T follicular helper cell (primary cell): ENCODE measurements at regions not wholly inside any gene's neighbourhood (a gene's known extent, or its start where the extent isn't known, plus 50 kb on each side); places are given as distances from the start of the nearest gene placed in this dataset.
"Not testable (repeated sequence)": the region's sequence is repeated elsewhere in the genome, so short reads cannot be mapped to it uniquely, and the experiment has no call there.

Experiments
- DNase-seq: peaks from one replicate; pipeline ENCODE4 v3.0.0-alpha.2; 2020; ENCODE audit warnings: low read depth

DNA sequence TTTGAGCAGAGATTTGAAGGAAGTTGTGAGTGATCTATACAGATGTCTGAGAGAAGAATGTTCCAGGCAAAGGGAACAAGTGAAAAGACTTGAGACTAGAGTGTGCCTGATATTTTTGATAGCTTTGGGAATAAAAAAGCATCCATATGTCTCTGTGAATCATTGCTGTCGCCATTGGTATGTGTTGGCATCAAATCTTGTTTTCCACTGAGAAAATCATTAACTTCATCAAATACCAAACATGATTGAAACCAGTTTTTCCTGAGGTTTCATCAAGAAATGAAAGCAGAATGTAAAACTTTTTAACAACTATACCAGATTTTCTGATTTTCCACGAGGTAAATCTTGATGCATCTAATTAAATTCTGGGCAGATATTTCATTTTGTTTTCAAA lies 862.6 kb downstream of the DIAPH3 start:
- no peak for DNase-seq

DNA sequence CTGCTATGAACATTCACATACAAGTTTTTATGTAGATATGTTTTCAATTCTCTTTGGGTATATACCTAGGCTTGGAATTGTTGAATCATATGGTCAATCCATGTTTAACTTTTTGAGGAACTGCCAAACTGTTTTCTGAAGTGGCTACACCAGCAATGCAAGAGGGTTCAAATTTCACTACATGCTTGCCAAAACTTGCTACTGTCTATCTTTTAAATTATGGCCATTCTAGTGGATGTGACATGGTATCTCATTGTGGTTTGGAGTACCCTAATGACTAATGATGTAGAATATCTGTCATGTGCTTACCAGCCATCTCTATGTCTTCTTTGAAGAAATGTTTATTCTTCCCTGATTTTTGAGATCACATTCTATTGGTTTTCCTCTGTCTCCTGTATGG lies 860.3 kb downstream of the DIAPH3 start:
- DNase-seq: no peak

DNA sequence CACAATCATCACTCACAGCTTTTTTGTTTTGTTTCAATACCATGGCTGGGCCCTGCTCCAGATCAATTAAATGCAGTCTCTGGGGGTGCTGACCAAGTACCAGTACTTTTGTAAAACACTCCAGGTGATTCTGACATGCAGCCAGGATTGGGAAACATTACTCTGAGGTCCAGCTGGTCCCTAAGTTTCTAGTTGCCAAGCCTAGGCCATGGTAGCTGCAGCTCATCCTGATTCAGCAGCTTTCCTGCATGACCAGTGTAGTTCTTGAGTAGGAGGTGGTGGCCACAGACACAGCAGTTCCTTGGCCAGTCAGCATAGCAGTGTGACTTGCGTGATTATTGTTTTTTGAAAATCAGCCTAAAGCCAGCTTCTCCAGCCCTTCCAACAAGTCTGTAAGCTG lies 859.1 kb downstream of the DIAPH3 start:
- no peak for DNase-seq

DNA sequence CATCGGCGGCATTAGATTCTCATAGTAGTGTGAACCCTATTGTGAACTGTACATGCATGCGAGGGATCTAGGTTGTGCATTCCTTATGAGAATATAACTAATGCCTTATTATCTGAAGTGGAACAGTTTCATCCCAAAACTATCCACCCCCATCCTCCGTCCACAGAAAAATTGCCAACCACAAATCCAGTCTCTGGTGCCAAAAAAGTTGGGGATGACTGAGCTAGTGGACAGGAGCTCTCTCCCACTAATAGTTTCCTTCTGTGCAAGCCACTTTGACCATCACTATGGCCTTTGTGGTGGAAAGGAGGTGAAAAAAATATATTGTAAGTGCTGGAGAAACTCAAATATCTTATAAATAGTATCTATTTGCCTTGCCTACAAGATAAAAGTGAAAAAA lies 857.8 kb downstream of the DIAPH3 start:
- no peak for DNase-seq

DNA sequence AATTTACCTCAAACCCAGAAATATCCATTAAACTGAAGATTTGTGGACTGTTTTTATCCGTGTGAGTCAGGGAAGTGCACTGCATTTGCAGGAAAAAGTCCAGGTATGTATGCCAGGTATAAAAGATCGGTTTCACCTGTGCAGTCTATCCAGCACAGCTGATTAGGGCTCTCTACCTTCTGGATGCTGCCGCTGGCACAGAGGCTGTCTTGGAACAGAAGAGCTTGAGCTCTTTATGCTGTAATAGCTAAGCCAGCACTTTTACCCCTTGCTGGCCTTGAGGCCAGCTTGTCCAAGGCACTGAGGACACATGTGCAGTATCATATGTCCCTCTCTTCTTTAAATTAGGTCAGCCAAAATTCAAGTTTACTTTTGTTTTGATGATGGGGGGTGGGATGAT lies 851.0 kb downstream of the DIAPH3 start:
- no peak for DNase-seq

DNA sequence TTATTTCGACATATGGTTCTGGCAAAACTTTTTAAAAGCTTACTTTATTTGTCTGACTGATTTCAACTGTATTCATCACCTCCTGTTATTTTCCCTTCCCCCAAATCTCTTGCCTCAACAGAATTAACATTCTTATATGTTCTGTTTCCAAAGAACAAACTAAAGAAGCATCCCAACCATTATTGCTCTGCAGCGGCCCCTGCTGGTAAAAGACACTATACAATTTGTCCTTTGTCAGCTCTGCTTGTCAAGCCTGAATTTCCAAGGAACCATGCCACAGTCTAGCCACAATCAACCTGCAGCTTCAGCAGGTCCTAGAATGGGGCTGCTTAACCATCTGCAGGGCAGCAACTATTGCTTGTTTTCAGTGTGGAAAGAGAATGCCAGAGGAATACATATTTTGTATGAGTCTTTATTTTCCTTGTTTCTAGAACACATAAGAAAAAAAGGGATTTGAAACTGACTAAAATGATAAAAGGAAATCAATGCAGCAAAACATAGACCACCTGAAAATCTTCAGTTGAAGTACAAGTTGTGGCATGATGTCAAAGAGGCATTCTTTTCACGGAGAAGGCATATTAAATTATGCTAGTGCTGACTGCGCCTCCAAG lies 845.3 kb downstream of the DIAPH3 start:
- DNase-seq: peak; percentile 26

DNA sequence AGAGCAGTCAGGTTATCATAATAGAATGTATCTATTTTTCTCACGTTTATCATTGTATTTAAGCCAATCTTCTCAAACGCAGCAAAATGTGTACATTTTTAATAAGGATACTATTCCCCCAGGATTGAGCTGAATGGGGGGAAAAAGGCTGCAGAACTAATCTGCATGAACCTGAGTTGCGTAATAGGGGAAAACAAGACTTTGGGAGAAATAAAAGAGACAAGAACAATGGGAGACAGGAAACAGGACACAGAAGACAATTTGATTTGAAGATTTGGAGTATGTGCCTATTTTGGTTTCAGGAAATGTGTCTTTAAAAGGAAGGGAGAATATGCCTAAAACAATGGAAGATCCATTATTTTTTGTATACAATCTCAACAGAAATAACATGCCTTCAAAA lies 844.5 kb downstream of the DIAPH3 start:
- no peak for DNase-seq

DNA sequence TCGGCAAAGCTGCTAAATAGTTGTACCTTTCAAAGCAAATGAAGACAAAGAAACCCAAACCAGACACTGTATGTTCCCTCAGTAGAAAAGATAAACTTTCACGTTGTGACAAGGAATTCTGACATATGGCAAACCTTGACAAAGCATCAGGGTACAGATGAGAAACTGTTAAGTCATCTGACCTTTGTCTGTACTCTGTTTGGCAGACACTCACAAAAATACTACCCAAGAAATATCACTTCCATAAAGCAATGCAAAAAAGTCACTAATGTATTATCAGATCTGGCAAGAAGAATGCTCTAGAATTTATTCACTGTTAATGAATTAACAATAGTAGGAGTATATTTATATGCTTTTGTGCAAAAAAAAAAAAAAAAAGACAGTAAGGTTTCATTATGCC lies 843.7 kb downstream of the DIAPH3 start:
- no peak for DNase-seq

DNA sequence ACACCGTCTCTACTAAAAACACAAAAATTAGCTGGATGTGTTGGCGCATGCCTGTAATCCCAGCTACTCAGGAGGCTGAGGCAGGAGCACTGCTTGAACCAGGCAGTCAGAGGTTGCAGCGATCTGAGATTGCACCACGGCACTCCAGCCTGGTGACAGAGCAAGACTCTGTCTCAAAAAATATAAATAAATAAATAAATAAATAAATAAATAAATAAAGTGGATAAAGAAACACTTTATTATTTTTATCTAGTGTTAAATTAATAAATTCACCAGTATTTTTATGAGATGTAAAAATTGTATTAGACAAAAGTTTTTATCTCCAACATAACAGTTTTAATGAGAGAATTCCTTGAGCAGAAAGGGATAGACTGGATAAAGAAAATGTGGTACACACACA lies 839.3 kb downstream of the DIAPH3 start:
- DNase-seq: not testable (repeated sequence)

DNA sequence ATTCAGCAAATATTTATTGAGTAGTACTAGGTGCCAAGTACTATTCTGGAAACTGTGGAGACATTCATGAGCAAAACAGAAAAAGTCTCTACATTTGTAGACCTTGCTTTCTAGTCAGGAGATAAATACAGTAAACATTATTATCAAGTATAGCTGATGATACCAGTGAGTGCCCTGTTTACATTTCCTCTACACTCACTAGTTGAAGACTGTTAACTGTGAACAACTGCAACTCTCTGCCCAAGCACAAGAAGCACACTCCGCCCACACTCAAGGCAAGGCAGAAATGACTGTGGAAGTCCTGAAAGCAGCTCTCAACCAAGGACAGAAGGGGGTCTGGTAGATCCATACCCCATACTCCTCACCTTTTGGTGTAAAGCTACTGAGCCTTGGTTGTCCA lies 837.0 kb downstream of the DIAPH3 start:
- no peak for DNase-seq

DNA sequence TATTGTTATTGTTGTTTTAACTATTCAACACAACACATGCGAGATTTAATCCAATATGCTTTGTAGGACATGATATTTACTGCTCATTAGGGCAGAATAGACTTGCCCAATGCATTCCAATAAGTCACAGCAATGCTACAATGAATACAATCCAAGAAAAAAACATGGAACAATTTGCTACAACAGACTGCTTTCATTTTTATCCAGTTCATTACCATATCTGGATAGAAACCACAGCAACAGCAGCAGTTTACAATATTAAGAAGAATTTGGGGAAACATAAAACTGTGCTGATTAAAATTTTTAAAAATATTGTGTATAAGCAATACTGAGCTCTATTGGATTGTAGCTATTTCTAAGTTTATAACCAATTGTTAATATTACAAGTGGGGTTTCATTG lies 833.0 kb downstream of the DIAPH3 start:
- no peak for DNase-seq

DNA sequence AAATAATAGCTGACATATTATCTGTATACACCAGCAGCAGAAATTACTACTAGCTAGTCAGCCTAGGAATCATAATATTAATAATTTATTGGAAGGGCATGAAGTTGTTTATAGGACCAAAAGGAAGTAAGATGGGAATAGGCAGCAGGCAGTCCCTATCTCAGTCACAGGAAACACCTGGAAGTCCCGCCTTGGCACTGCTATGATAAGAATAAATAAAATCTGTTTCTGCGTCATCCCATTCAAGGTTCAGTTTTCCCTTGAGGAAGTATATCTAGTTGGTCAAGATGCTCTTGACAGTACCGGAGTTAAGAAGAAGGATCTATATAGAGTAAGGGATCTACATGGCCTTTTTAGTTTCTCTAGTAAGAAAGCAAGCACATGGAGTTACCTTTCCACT lies 830.8 kb downstream of the DIAPH3 start:
- DNase-seq: no peak

DNA sequence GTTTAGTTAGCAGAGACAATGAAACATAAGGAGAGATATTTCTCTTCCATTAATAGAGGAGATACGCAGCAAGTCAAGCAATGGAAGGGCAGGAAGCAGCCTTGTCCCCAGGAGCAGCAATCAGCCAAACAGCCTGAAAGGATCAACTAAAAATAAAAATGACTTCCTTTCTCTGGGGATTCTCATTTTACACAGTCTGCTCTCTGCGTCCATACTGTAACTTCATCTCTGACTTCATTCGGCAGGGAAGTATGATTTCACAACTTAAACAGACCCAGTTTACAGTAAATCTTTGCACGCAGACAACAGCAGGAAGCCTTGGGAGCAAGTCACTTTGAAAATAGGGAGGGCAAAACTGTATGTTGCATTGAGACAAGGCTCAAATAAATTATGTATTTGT lies 826.7 kb downstream of the DIAPH3 start:
- DNase-seq: no peak

DNA sequence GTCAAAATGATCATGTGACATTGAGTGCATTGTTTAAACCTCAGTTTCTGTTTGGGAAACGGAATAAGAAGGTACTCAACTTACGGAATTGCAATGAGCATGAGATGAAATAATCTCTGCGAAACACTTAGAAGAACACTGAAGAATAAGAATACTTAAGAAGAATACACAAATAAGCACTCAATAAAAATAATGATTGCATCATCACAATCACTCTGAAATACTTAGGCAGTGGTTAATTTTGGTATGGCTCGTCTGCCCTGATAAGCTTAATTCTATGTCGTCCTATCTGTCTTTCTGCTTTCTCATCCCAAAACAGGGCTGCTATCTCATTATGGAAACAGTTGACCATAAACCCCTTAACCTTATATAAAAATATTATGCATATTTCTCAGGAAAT lies 823.6 kb downstream of the DIAPH3 start:
- no peak for DNase-seq

DNA sequence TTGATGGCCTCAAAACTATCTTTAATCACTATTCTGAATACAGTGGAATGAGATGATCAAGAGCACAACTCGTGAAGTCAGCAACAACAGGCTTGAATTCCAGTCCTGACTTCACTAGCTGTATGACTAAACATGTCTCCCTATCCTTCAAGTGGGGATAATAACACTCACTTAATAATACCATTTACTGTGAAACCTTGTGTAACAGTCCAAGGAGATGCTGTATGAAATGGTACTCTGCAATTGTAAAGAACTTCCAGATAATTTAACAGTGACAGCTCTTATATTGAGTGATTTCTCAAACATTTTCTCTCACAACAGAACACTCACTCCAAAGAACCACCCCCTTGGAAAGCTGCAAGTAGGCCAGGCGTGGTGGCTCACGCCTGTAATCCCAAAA lies 823.1 kb downstream of the DIAPH3 start:
- DNase-seq: no peak

DNA sequence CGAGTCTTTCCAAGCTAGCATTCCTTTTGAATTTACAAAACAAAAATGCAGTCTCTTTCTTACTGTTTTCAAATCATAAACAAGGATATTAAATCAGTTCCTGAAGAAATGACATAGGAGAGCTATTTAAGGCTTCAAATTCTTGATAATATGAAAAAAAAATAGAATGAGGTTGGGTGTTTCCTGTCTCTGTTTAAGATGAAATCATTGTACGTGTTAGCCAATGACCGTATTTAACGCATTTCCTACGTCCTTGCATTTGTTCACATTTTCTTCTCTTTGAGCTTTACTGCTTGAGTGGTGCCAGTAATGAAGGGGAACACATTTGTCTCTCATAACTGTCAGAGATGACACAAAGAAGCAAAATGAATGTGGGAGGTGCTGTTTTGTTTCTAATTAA lies 821.3 kb downstream of the DIAPH3 start:
- no peak for DNase-seq

DNA sequence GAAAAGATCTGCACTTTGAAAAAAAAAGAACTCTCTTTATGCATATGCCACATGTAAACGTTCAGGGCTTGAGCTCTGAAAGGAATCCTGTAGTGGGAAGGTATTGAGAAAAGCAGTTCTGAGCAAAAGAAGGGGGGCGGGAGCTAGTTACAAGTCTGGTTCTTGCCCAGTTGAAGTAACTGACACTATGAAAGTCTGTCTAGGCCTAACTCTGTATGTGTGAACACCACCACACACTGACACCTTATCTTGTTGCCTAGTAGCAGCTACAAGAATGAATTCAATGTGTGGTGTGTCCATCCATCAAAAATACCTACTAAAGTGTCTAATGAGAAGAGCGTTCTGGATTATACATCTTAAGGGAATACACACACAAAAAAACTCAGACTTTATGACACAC lies 820.6 kb downstream of the DIAPH3 start:
- no peak for DNase-seq

DNA sequence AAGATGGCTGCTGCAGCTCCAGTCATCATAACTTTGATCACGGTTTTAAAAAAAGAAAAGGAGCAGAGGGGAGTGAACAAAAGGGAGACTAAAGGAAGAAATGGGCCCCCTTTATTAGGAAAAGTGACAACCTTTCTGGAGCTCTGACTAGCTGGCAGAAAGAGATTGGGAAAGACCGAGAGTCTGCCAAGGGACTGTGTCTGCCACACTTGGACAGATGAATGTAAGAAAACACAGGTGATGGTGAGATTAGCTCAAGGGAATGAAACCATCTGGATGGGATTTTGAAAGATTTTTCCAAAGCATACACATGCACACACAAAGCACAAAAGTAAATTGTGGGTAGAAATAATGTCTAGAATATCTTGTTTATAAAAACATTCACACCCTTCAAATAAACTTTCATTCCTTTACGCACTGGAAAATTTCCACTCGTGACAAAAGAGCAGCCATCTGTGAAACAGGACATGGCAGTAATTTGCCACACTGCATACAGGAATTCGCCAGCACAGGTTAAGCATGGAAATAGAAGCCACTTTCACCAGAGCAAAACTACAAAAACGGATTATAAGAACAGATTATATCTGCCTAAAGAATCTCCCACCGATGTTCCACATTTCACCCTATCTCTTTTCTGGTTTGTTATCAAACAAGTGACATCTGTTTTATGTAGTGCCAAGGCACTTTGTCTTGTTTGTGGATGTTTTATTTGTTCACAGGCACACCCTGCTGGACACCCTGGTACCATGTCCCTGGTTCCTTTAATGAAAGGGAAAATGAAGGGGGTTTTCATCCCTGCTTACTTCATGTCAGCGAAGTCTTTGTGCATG lies 819.5 kb downstream of the DIAPH3 start:
- DNase-seq: no peak

DNA sequence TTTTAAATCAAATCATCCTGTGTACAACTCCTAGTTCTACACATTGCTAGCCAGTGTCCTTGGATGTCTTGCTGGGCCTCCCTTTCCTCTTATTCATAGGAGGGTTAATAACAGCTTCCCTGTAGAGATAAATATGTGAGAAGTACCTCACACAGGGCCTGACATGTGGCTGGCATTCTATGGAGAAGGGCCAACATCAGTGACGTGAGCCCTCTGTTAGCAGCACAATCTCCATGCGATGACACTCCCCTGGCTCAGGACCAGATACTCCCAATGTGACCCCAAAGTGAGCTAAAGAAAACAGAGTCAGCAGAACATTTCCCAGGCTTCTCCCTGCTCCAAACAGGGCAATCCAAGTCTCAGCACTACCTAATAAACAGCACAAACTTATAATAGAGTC lies 818.4 kb downstream of the DIAPH3 start:
- DNase-seq: no peak

DNA sequence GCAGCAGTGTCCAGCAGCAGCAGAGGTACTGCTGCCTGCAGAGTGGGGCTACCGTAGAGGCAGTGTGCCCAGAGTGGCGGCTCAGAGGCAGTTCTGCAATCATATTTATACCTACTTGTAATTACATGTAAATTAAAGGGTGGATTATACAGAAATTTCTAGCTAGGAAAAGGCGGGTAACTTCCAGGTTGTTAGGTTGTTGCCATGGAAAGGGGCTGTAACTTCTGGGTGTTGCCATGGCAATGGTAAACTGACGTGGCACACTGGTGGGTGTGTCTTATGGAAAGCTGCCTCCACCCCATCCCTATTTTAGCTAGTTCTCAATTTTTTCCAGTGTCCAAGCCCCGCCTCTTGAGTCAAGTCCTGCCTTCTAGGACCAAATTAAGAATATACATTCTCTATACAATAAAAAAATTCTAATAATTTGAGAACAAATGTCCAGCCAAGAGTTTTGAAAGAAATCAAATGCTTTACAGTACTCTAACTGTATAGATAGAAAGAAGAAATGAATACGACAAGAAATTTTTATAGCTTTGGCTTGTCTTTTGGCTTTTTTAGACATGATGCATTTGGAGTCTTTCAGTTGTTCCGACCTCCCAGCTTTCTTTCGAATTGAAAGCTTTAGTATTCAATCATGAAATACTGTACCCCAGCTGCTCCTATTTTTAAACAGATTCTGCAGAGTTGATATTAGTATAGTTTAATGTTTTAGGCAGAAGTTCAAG lies 816.6 kb downstream of the DIAPH3 start:
- DNase-seq: no peak

DNA sequence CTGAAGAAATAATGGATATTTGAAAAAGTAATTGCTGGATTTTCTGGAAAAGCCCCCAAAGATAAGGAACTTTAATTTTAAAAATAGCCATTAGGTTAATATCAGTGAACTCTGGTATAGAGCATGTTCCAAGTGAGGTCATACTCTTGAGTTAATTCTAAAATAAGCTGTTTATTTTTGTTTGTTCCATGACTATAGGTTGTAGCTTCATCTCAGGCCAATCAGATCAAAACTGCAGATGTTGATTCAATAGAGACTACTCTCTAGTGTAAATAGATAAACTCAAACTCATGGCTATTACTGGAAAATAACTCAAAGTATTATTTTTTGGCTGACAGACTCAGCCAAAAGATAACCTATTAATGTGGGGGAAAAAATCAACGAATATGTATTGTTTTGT lies 815.1 kb downstream of the DIAPH3 start:
- DNase-seq: no peak

DNA sequence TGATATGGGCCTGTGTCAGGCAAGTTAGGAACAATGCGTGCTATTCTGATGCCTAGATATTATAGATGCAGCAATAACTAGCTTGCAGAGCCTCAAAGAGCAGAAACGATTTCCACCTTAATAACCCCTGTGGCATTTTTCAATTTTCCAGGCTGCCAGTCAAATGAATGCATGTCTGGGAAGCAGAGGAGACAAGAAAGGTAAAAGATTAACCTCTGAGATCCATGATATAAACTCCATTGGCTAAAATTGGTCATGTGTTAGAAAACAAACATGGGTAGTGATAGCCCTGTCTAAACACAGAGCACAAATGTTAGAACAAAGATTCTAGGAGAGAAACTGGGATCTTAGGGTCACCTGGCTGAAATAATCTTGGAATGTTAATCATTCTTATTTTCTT lies 811.1 kb downstream of the DIAPH3 start:
- DNase-seq: no peak

DNA sequence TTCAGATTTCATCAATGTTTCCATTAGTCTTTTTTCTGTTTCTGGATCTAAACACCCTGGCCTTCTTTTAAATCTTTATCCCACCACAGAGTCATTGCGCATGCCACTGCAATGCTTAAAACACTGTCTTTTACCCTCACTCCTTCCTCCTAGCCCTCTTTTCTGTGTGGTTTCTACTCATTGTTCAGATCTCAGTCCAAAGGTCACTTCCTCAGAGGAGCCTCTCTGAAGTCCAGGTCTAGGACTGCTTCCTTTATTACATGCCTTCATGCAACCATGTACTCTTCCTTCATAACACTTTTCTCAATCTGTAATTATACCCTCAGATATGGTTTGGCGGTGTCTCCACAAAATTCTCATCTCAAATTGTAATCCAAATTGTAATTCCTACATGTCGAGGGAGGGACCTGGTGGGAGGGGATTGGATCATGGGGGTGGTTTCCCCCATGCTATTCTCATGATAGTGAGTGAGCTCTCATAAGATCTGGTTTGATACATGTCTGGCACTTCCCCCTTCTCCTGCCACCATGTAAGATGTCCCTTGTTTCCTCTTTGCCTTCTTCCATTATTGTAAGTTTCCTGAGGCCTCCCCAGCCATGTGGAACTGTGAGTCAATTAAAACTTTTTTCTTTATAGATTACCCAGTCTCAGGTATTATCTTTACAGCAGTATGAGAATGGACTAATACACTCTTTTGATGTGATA lies 808.9 kb downstream of the DIAPH3 start:
- no peak for DNase-seq
